ENCODE measurements at regions not wholly inside any gene's neighbourhood (a gene's known extent, or its start where the extent isn't known, plus 50 kb on each side); places are given as distances from the start of the nearest gene placed in this dataset.

DNA sequence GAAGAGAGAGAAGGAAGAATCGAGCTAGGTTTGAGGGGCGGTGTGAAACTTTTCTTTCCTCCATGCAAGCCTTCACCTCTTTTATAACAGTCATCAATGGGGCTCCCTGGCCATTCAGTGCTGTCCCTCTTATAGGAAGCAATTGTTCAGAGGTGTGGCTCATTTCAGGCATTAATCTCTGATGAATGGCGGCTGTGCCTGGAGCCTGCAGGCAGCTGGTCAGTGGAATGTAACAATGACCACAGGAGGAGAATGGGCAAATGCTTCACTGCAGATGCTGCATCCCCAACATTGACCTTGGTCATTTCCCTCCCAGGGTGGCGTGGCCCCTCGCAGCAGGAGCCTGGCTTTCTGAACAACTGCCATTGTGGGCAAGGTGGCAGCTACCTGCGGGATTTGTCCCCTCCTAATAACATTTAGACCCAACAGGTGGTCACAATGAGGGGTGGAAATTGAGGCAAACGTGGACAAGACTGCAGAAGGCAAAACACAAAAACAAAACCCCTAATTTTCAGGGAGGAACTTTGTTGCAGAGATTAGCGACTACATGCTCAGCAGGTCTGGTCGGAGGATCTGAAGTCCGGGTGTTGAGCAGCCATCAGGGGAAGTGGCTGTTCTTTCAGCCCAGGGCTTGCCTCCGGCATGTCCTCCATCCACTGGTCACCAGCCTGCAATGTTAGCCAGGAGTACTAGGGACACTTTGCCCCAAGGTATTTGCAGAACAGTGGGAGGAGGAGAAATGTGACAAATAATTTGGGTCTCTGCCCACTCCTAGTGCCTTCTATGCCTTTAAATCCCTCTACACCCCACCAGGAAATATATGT, 97.3 kb upstream of the PAXBP1 start (continued):
- TF ChIP-seq, protein P1, sequence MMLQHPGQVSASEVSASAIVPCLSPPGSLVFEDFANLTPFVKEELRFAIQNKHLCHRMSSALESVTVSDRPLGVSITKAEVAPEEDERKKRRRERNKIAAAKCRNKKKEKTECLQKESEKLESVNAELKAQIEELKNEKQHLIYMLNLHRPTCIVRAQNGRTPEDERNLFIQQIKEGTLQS (IDR thresholded peaks at IDR 0.05; ENCODE audit: insufficient read depth, low read depth, low read length), result no peak
- TF ChIP-seq TBP (IDR thresholded peaks at IDR 0.05; ENCODE audit: low read depth, low read length) (no peak), KDM4A (IDR thresholded peaks at IDR 0.05; ENCODE audit: low read depth, low read length, severe bottlenecking) (no peak), TAF7 (optimal IDR thresholded peaks at IDR 0.05; ENCODE audit: borderline replicate concordance, low read depth, low read length) (no peak), SP1 (IDR thresholded peaks at IDR 0.05; ENCODE audit: low read depth, low read length) (no peak), HDAC2 (IDR thresholded peaks at IDR 0.05; ENCODE audit: borderline replicate concordance in 1 of 2, low read depth in 2 of 2, low read length in 2 of 2) (no peak), SP4 (IDR thresholded peaks at IDR 0.05; ENCODE audit: low read length) (no peak)
